Stimulated activated CD4-positive, alpha-beta T cell treated with anti-CD3 and anti-CD28 coated beads, TNF-alpha, amount 100 ng/mL, for 24 hours (primary cell): ENCODE measurements at regions not wholly inside any gene's neighbourhood (a gene's known extent, or its start where the extent isn't known, plus 50 kb on each side); places are given as distances from the start of the nearest gene placed in this dataset.
"Not testable (repeated sequence)": the region's sequence is repeated elsewhere in the genome, so short reads cannot be mapped to it uniquely, and the experiment has no call there.

Experiments used
- DNase-seq, 3 experiments: peaks; one replicate each; pipeline ENCODE4 v3.0.0-alpha.2; 2020; ENCODE audit warnings: low read depth in 3 of 3

- no peak for DNase-seq
These were observed 479.7 kb downstream of the KIF20B start for GRCh38 chr10:90180886-90181691.

DNA sequence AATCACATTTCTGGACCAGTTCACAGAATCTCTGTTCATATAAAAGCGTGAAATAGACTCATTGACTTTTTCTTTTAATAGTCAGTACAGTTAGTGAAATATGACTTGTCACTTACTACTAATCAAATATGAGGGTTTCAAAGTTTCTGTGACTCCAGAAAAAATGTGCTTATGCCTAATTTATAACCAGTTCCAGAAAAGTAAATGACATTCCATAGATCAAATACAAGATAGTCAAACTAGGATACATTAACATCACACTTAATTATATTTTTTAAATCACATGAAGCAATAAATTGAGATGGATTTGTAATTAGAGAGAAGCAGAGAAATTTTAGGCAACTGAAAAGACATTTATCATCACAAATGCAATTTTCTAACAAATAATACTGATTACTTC lies 491.4 kb downstream of the KIF20B start:
- DNase-seq: no peak

DNA sequence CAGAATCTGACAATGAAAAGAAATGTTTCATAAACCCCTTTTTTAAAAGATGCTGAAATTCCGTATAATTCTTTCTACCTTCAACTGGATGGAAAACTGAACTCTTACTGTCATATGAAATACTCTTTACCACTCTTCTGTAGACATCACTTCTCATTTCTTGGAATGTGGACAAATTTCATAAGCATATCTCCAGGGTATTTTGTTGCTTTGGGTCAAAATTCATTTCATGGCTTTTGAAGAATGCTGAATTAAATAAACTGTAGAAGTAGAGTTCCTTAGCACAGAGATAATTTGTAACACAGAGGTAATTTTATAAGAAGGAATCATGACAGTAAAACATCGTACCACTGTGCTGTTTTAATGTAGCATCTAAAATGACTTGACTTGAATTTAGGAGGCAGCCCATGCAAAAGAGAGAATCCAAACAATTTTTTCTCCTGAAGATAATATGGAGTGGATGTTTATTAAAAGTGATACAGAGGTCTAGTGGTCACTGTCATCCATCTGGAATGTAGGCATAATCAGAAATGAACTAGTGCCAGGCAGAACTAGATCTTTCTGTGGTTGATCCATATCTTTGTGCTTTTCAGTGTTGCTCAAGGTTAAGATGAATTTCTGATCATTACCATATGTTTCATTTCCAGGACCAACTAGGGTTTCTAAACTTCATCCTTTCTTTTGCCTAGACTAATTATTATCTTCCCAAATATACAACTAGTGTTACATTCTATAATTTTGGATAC lies 492.0 kb downstream of the KIF20B start:
- DNase-seq: no peak

GRCh38 chr10:90195288-90195840 lies 494.0 kb downstream of the KIF20B start:
- DNase-seq: no peak

GRCh38 chr10:90197766-90198165 lies 496.4 kb downstream of the KIF20B start:
- no peak for DNase-seq

DNA sequence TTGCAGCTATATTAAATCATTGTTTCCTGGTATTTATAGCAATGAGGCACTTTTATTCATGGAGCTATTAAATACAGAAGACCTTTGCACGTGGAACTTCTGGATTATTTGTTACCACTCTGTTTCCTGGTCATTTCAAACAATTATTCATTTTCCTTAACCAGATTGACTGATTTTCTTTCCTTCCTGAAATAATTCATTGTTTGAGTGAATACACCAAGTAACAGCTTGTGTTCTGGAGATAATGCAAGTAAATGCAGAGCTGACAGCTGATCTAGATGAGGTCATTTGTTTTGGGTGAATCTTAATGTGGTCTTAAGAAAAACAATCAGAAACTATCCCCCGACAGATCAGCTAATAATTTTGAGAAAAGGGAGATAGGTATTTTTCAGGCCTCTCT lies 497.7 kb downstream of the KIF20B start:
- DNase-seq: no peak

- DNase-seq: no peak
These were observed 498.1 kb downstream of the KIF20B start for GRCh38 chr10:90199513-90199912.

DNA sequence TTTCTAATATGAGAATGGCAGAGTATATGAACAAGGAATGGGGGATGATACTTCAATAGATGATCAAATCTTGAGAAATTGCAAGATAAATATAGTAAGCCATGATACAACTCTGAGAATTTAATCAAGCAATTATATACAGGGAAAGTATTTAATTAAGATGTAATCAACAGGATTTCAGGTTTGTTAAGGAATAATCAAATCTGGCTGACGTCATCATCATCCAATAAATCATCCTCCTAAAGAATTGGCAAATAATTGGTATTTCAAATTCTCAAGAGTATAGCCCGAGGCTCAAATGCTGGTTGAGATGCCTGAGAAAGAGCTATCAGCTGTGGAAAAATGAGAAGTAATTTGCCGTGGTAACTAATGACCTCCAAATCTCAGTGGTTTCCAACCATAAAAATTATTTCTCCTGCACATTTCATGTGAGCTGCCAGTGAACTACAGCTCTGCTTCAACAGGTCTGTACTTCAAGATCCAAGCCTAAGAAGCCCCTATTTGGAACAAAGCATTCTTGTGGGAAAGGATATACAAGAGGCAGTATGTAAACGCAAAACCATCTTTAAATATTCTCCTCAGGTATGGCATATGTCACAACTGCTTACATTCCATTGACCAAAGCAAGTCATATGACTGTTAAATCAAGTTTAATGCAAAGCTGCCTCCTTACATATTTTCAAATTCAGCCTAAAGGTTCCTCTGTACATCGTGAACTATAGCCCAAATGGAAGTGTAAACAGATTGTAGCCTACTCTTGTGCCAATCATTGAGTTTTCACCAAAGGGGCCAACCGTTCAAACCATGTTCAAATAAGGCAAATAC lies 503.0 kb downstream of the KIF20B start:
- DNase-seq: no peak

DNA sequence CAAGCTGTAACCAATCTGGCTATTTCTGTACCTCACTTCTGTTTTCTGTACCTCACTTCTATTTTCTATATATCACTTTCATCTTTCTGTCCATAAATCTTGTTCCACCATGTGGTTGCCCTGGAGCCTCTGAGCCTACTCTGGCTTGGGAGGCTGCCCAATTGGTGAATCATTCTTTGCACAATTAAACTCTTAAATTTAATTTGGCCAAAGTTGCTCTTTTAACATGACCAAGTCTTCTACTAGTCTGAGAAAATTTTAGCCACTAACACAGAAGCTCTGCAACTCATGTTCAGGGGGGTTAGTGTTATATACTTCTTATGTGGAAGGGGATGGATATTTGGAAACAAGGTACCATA lies 503.5 kb downstream of the KIF20B start:
- DNase-seq: no peak

GRCh38 chr10:90205340-90205739 lies 503.9 kb downstream of the KIF20B start:
- no peak for DNase-seq

- DNase-seq: no peak
These were observed 512.0 kb downstream of the KIF20B start for GRCh38 chr10:90213346-90213745.

DNA sequence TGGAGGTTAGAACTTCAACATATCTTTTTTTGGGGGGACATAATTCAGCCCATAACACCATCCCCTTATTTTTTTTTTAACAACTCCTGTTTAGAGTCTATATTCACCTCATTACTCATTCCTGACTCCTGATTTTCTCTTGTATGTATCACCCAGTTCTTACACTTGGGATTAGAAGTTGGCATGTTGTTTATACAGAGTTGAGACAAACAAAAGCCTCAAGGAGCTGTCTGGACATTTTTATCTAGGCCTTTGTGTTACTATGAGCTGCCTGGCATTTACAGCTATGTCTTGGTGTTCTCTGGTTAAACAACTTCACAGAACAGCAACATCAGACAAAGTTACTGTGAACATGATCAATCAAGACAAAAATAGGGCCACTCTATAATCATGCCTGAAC lies 517.5 kb downstream of the KIF20B start:
- no peak for DNase-seq

DNA sequence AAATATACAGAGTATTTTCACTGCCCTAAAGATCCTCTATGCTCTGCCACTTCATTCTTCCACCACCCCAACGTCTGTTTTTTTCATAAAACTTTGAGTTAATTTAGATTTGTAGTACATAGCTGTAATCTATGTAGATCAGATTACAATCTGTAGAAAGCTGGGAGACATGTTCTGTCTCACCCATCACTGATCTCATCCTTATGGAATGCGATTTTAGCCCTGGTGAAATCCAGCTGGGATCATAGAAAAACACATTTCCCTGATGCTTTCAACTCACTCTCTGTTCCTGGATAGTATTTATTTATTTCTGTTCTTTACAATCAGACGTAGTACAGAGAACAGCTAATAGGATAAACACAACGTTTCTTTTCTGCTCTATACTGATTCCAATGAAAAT lies 521.0 kb downstream of the KIF20B start:
- DNase-seq: no peak

GRCh38 chr10:90222939-90223338 lies 521.5 kb downstream of the KIF20B start:
- DNase-seq: no peak

DNA sequence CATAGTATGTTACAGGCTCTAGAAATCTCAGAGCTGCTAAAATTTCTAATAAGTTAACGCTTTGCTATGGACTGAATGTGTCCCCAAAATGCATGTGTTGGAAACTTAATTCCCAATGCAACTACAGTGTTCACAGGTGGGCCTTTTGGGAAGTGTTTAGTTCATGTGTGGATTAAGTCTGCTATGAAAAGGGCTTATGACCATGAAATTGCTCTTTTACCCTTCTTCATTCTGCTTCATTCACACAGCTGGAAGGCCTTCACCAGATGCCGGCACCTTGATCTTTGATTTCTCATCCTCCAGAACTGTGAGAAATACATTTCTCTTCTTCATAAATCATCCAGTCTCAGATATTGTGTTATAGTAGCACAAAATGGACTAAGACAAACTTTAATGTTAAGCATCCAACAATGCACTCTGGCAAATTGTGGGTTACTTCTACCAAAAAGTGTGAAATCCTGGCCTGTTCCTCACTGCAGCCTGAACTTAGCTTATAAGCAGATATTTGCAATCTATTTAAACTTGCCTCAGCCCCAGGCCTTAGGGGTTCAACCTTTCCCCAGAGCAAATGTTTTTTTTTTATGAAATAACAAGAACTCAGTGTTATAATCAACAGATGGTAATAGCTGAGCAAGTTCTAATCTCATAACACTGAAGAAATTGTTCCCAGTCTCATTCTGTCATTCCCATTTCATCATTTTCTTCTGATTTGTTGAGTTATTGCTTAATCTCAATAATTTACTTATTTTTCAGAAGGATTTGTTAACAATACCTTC lies 523.6 kb downstream of the KIF20B start:
- no peak for DNase-seq

DNA sequence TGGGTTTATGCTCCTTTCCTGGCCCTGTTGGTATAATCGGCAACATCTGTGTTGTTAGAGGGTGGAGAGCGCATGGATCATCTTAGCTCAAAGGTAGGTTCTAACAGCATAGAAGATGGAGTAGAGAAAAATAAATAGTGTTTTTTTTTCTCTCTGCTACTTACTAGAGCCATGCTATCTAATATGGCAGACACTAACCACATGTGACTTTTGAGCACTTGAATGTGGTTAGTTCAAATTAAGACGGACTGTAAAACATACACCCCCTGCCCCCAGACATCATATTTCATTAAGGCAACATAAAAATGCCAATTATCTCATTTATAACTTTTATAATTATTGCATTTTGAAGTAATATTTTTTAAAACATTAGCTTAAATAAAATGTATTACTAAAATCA lies 525.1 kb downstream of the KIF20B start:
- no peak for DNase-seq

GRCh38 chr10:90227217-90227656 lies 525.8 kb downstream of the KIF20B start:
- peak; percentile 1 to 21 (median 11) for DNase-seq

- DNase-seq: no peak
These were observed 526.4 kb downstream of the KIF20B start for GRCh38 chr10:90227786-90228185.

GRCh38 chr10:90229486-90229885 lies 528.1 kb downstream of the KIF20B start:
- DNase-seq: no peak

GRCh38 chr10:90233805-90234204 lies 532.4 kb downstream of the KIF20B start:
- DNase-seq: not testable (repeated sequence)

- DNase-seq: no peak
These were observed 544.2 kb downstream of the KIF20B start for GRCh38 chr10:90245623-90246022.
